ENCODE measurements at regions not wholly inside any gene's neighbourhood (a gene's known extent, or its start where the extent isn't known, plus 50 kb on each side); places are given as distances from the start of the nearest gene placed in this dataset.

DNA sequence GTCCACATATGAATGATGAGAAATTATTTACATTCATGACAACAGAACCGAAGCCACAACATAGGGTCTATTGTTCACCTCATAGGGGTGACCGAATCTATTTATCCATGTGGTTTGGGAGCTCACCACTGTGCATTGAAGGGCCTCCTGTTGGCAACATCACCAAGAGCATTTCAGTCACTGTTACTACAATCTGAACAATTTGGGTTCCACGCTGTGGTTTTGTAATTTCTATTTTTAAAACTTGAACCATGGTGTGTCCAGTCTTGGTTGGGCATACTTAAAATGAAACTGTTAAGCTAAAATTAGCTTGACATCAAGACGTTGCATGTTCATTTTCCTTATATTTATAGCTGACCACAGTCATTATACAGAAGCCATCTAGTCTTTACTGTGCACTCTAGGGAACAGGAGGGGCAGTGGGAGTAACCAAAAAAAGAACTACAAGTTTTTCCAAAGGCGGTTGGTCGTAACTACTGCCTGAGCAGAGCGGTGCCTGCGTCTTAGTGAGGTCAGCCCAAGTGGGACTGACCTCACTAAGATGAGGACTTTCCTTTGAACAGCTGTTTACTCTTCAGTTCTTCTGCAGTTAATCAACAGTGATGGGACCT is 192.1 kb downstream of the SPRY1 start:
- no peak overlapping the region for H3K4me3 ChIP-seq
- no peaks in the 10 kb centered on the region for H3K4me1 ChIP-seq
- no peaks in the 10 kb centered on the region for H3K9me3 ChIP-seq (replicated peaks)
- DNase-seq, result no peak
- intact Hi-C loops (cut with micrococcal nuclease), result no loop called here
- H3K36me3 ChIP-seq, result no peaks in the 10 kb centered on the region
- TF ChIP-seq CTCF (IDR thresholded peaks at IDR 0.05; ENCODE audit: borderline replicate concordance), result no peak
- H3K27ac ChIP-seq (replicated peaks), result peak overlapping the region; percentile 32
- H3K27me3 ChIP-seq (ENCODE audit: low read depth), result no peaks in the 10 kb centered on the region

- no peak for TF ChIP-seq CTCF (IDR thresholded peaks at IDR 0.05; ENCODE audit: borderline replicate concordance)
- Histone ChIP-seq H3K36me3 (no peaks in the 10 kb centered on the region), H3K9me3 (replicated peaks) (no peaks in the 10 kb centered on the region), H3K27ac (replicated peaks) (peak overlapping the region; percentile 32), H3K4me1 (no peaks in the 10 kb centered on the region), H3K4me3 (no peak overlapping the region), H3K27me3 (ENCODE audit: low read depth) (no peaks in the 10 kb centered on the region)
- intact Hi-C loops (cut with micrococcal nuclease), result no loop called here
- no peak for DNase-seq
Observed at GRCh38 chr4:123589301-123589700, 192.7 kb downstream of the SPRY1 start.

DNA sequence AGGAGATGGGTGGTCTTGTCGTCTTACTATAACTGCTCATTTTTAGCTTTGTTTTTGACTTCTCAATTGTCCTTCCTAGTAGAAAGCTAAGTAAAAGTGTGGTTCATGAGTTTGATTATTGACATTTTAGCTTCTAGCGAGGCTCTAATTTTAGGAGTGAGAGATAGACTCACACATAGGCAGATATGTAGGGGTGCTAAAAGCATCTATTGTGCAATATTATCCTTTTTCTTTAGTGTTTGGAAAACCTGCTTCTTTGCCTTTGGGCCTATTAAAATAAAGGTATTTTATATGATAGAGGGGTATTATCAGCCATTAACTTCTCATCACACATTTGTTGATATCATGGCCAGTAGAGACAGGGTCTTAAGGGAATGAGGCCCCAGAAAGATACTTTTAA is 195.3 kb downstream of the SPRY1 start:
- no peak for TF ChIP-seq CTCF (IDR thresholded peaks at IDR 0.05; ENCODE audit: borderline replicate concordance)
- intact Hi-C loops (cut with micrococcal nuclease), result no loop called here
- H3K4me1 ChIP-seq, result no peaks in the 10 kb centered on the region
- no peak for DNase-seq
- no peak overlapping the region for H3K27ac ChIP-seq (replicated peaks)
- no peaks in the 10 kb centered on the region for H3K36me3 ChIP-seq
- no peaks in the 10 kb centered on the region for H3K27me3 ChIP-seq (ENCODE audit: low read depth)
- no peaks in the 10 kb centered on the region for H3K9me3 ChIP-seq (replicated peaks)
- H3K4me3 ChIP-seq, result no peak overlapping the region

DNA sequence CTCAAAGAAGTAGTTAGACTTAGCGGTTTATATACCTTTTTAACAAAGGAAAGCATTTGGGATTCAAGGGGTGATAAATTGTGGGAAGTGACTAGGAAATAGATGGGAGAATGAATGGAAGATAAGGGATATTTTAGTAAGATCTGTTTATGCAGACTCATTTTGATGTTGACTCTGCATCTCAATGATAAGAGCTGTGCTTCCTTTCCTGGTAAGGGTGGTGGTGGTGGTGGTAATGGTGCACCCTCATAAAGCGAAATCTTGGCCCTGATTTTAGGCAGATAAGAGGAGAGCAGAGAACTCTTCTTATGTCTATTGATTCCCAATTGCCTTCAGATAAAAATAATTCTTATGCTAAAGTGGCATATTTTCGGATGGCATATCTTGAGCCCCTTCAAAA is 197.1 kb downstream of the SPRY1 start:
- DNase-seq, result no peak
- intact Hi-C loops (cut with micrococcal nuclease), result no loop called here
- no peak for TF ChIP-seq CTCF (IDR thresholded peaks at IDR 0.05; ENCODE audit: borderline replicate concordance)
- H3K27me3 ChIP-seq (ENCODE audit: low read depth), result no peaks in the 10 kb centered on the region
- H3K36me3 ChIP-seq, result no peaks in the 10 kb centered on the region
- H3K4me1 ChIP-seq, result no peaks in the 10 kb centered on the region
- no peaks in the 10 kb centered on the region for H3K9me3 ChIP-seq (replicated peaks)
- no peak overlapping the region for H3K27ac ChIP-seq (replicated peaks)
- H3K4me3 ChIP-seq, result no peak overlapping the region

GRCh38 chr4:123596805-123597204 is 200.2 kb downstream of the SPRY1 start:
- TF ChIP-seq CTCF (IDR thresholded peaks at IDR 0.05; ENCODE audit: borderline replicate concordance), result no peak
- intact Hi-C loops (cut with micrococcal nuclease), result no loop called here
- no peak for DNase-seq

More at GRCh38 chr4:123596805-123597204, 200.2 kb downstream of the SPRY1 start:
- Histone ChIP-seq H3K36me3 (no peaks in the 10 kb centered on the region), H3K27me3 (ENCODE audit: low read depth) (no peaks in the 10 kb centered on the region), H3K4me3 (no peak overlapping the region), H3K27ac (replicated peaks) (no peak overlapping the region), H3K4me1 (peaks cover 24% of the 10 kb centered on the region), H3K9me3 (replicated peaks) (no peaks in the 10 kb centered on the region)

Data from left ventricle myocardium inferior (tissue), 1 donor.